ENCODE measurements at regions not wholly inside any gene's neighbourhood (a gene's known extent, or its start where the extent isn't known, plus 50 kb on each side); places are given as distances from the start of the nearest gene placed in this dataset.

- TF ChIP-seq CTCF (IDR thresholded peaks at IDR 0.05), result no peak
- ATAC-seq (ENCODE audit: low FRiP score), result no peak
- DNase-seq (ENCODE audit: low spot score), result no peak
Measured at GRCh38 chr2:144595686-144596072, 75.8 kb upstream of the ZEB2 start.

- DNase-seq (ENCODE audit: low spot score) (no peak), ATAC-seq (ENCODE audit: low FRiP score) (no peak)
- TF ChIP-seq CTCF (IDR thresholded peaks at IDR 0.05), result no peak
Measured at GRCh38 chr2:144595279-144595678, 75.4 kb upstream of the ZEB2 start.

GRCh38 chr2:144593803-144594202 is 73.9 kb upstream of the ZEB2 start:
- no peak for TF ChIP-seq CTCF (IDR thresholded peaks at IDR 0.05)

GRCh38 chr2:144592500-144593256 is 72.8 kb upstream of the ZEB2 start:
- no peak for ATAC-seq (ENCODE audit: low FRiP score)
- DNase-seq (ENCODE audit: low spot score), result no peak
- TF ChIP-seq CTCF (IDR thresholded peaks at IDR 0.05), result no peak

More at GRCh38 chr2:144593803-144594202, 73.9 kb upstream of the ZEB2 start:
- DNase-seq (ENCODE audit: low spot score), result no peak
- ATAC-seq (ENCODE audit: low FRiP score), result no peak

- no peak for TF ChIP-seq CTCF (IDR thresholded peaks at IDR 0.05)
- no peak for ATAC-seq (ENCODE audit: low FRiP score)
- no peak for DNase-seq (ENCODE audit: low spot score)
Measured at GRCh38 chr2:144587306-144587705, 67.4 kb upstream of the ZEB2 start.

- no peak for TF ChIP-seq CTCF (IDR thresholded peaks at IDR 0.05)
- ATAC-seq (ENCODE audit: low FRiP score) (no peak), DNase-seq (ENCODE audit: low spot score) (no peak)
Measured at GRCh38 chr2:144586476-144586875, 66.6 kb upstream of the ZEB2 start.

- ATAC-seq (ENCODE audit: low FRiP score) (peak; percentile 60), DNase-seq (ENCODE audit: low spot score) (no peak)
- TF ChIP-seq CTCF (IDR thresholded peaks at IDR 0.05), result no peak
Measured at GRCh38 chr2:144583741-144584453, 64.0 kb upstream of the ZEB2 start.

Data from omental fat pad (tissue), 3 donors.